ENCODE measurements at regions not wholly inside any gene's neighbourhood (a gene's known extent, or its start where the extent isn't known, plus 50 kb on each side); places are given as distances from the start of the nearest gene placed in this dataset.
A peak's percentile ranks its signal among the peaks of the same experiment; 100 is the strongest.
"Not testable (repeated sequence)": the region's sequence is repeated elsewhere in the genome, so short reads cannot be mapped to it uniquely, and the experiment has no call there.

DNA sequence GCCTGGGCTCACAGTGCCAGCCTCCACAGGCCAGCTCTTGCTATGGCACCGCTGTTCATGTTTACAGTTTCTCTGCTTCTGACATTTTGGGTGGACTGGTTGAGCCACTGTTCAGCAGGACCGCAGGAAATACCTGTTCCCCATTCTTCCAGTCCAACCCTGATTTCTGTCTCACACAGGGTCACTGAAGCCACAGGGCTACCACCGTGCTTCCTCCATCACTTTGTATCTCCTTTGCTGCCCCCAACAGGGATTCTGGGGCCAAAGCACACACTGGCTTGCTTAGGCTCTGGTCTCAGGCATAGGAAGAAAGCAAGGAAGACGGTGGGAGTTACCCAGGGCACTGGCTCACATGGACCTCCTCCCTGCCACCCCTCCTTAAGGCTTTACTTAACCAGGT, 164.5 kb downstream of the UNC5CL start:
- no peaks in the 10 kb centered on the region for H3K36me3 ChIP-seq (ENCODE audit: insufficient read depth, low read length, poor library complexity, severe bottlenecking)
- TF ChIP-seq, protein P1, sequence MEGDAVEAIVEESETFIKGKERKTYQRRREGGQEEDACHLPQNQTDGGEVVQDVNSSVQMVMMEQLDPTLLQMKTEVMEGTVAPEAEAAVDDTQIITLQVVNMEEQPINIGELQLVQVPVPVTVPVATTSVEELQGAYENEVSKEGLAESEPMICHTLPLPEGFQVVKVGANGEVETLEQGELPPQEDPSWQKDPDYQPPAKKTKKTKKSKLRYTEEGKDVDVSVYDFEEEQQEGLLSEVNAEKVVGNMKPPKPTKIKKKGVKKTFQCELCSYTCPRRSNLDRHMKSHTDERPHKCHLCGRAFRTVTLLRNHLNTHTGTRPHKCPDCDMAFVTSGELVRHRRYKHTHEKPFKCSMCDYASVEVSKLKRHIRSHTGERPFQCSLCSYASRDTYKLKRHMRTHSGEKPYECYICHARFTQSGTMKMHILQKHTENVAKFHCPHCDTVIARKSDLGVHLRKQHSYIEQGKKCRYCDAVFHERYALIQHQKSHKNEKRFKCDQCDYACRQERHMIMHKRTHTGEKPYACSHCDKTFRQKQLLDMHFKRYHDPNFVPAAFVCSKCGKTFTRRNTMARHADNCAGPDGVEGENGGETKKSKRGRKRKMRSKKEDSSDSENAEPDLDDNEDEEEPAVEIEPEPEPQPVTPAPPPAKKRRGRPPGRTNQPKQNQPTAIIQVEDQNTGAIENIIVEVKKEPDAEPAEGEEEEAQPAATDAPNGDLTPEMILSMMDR (conservative IDR thresholded peaks at IDR 0.05; ENCODE audit: low read depth, low read length): peak; percentile 51
- TF ChIP-seq EZH2 (IDR thresholded peaks at IDR 0.05; ENCODE audit: borderline replicate concordance, low read depth, low read length, poor library complexity, severe bottlenecking): no peak
- peaks cover 5% of the 10 kb centered on the region for H3K9me3 ChIP-seq (ENCODE audit: low read depth, low read length, poor library complexity, severe bottlenecking)
- ChIA-PET POLR2A (ENCODE audit: low non-redundant PET) (no interaction called here), CTCF (no interaction called here)
- no peaks in the 10 kb centered on the region for H3K4me1 ChIP-seq (ENCODE audit: insufficient read depth, low read length, poor library complexity, severe bottlenecking)
- no TSS peak for BruUV-seq (replicated peaks)
- intact Hi-C loops (cut with micrococcal nuclease; ENCODE audit: unreplicated experiment): no loop called here
- peak; percentile 35 for DNase-seq (ENCODE audit: low spot score)
- no peak overlapping the region for H3K27ac ChIP-seq (ENCODE audit: low read depth, low read length, poor library complexity, severe bottlenecking)
- H3K4me3 ChIP-seq (ENCODE audit: low read depth, low read length, poor library complexity, severe bottlenecking): no peak overlapping the region
- peaks cover 13% of the 10 kb centered on the region for H3K27me3 ChIP-seq (replicated peaks; ENCODE audit: insufficient read depth, low read depth, low read length, poor library complexity)

DNA sequence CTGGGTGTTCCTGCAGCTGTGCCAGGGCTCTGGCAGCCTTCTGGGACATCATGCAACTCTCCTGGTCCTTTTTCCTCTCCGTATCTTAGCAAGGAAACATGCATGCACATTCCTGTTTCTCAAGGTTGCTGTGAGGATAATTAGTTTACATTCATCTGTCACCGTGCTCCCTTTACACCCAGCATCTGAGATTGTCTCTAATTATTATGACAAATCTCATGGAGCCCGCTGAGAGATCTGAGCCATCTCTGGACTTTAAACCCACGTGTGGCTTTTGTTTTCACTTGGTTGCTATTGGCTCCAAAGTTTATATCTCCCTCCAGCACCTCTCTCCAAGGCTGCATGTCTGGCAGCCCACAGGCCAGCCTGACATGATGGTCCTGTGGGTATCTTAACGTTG, 167.6 kb downstream of the UNC5CL start:
- DNase-seq (ENCODE audit: low spot score): no peak
- TF ChIP-seq EZH2 (IDR thresholded peaks at IDR 0.05; ENCODE audit: borderline replicate concordance, low read depth, low read length, poor library complexity, severe bottlenecking): no peak
- TF ChIP-seq, protein P1 (conservative IDR thresholded peaks at IDR 0.05; ENCODE audit: low read depth, low read length): no peak
- no peaks in the 10 kb centered on the region for H3K9me3 ChIP-seq (ENCODE audit: low read depth, low read length, poor library complexity, severe bottlenecking)
- H3K4me3 ChIP-seq (ENCODE audit: low read depth, low read length, poor library complexity, severe bottlenecking): no peak overlapping the region
- intact Hi-C loops (cut with micrococcal nuclease; ENCODE audit: unreplicated experiment): no loop called here
- H3K27me3 ChIP-seq (replicated peaks; ENCODE audit: insufficient read depth, low read depth, low read length, poor library complexity): peaks cover 8% of the 10 kb centered on the region
- no peak overlapping the region for H3K27ac ChIP-seq (ENCODE audit: low read depth, low read length, poor library complexity, severe bottlenecking)
- BruUV-seq (replicated peaks): no TSS peak
- CTCF ChIA-PET: no interaction called here
- H3K36me3 ChIP-seq (ENCODE audit: insufficient read depth, low read length, poor library complexity, severe bottlenecking): no peaks in the 10 kb centered on the region
- no peaks in the 10 kb centered on the region for H3K4me1 ChIP-seq (ENCODE audit: insufficient read depth, low read length, poor library complexity, severe bottlenecking)
- POLR2A ChIA-PET (ENCODE audit: low non-redundant PET): no interaction called here

DNA sequence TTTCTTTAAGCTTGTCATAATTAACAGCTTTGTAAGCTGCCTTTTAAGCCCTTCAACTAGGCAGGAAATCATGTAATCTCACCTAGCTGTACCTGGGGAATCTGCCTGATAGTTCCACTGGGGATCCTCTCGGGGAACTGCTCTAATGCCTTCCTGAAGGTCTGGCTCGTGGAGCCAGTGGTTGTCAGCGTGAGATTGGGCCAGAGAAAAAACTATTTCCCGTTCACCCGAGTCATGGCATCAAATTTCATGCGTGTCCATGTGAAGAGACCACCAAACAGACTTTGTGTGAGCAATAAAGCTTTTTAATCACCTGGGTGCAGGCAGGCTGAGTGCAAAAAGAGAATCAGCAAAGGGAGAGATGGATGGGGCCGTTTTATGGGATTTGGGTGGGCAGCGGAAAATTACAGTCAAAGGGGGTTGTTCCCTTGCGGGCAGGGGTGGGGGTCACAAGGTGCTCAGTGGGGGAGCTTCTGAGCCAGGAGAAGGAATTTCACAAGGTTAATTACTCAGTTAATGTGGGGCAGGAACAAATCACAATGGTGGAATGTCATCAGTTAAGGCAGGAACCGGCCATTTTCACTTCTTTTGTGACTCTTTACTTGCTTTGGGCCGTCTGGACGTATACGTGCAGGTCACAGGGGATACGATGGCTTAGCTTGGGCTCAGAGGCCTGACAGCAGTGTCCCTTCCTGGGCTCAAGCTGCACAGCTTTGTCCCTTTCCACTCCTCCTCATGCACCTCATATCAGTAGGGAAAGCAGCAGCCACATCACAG, 170.7 kb downstream of the UNC5CL start:
- H3K4me3 ChIP-seq (ENCODE audit: low read depth, low read length, poor library complexity, severe bottlenecking); BruUV-seq (replicated peaks); H3K4me1 ChIP-seq (ENCODE audit: insufficient read depth, low read length, poor library complexity, severe bottlenecking); intact Hi-C loops (cut with micrococcal nuclease; ENCODE audit: unreplicated experiment); H3K36me3 ChIP-seq (ENCODE audit: insufficient read depth, low read length, poor library complexity, severe bottlenecking); H3K27ac ChIP-seq (ENCODE audit: low read depth, low read length, poor library complexity, severe bottlenecking); POLR2A ChIA-PET (ENCODE audit: low non-redundant PET); H3K9me3 ChIP-seq (ENCODE audit: low read depth, low read length, poor library complexity, severe bottlenecking); DNase-seq (ENCODE audit: low spot score); H3K27me3 ChIP-seq (replicated peaks; ENCODE audit: insufficient read depth, low read depth, low read length, poor library complexity); CTCF ChIA-PET: not testable (repeated sequence)

DNA sequence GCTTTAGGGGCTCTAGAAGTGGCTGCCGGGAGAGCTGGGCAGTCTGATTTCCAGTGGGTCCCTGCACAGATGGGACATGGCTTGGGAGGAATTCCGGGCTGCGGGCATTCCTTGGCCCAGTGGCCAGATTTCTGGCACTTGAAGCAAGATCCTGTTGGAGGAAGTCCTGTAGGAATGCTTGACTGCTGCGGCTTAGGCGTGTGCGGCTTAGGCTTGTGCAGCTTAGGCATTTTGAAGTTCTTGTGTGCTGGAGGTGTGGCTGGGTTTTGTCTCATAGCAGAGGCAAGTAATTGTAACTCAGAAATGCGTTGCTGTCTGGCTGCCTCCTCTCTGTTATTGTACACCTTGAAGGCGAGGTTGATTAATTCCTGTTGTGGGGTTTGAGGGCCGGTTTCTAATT, 171.5 kb downstream of the UNC5CL start:
- DNase-seq (ENCODE audit: low spot score); BruUV-seq (replicated peaks); H3K9me3 ChIP-seq (ENCODE audit: low read depth, low read length, poor library complexity, severe bottlenecking); H3K27me3 ChIP-seq (replicated peaks; ENCODE audit: insufficient read depth, low read depth, low read length, poor library complexity); H3K36me3 ChIP-seq (ENCODE audit: insufficient read depth, low read length, poor library complexity, severe bottlenecking); H3K4me1 ChIP-seq (ENCODE audit: insufficient read depth, low read length, poor library complexity, severe bottlenecking); intact Hi-C loops (cut with micrococcal nuclease; ENCODE audit: unreplicated experiment); CTCF ChIA-PET; H3K4me3 ChIP-seq (ENCODE audit: low read depth, low read length, poor library complexity, severe bottlenecking); POLR2A ChIA-PET (ENCODE audit: low non-redundant PET); H3K27ac ChIP-seq (ENCODE audit: low read depth, low read length, poor library complexity, severe bottlenecking): not testable (repeated sequence)

DNA sequence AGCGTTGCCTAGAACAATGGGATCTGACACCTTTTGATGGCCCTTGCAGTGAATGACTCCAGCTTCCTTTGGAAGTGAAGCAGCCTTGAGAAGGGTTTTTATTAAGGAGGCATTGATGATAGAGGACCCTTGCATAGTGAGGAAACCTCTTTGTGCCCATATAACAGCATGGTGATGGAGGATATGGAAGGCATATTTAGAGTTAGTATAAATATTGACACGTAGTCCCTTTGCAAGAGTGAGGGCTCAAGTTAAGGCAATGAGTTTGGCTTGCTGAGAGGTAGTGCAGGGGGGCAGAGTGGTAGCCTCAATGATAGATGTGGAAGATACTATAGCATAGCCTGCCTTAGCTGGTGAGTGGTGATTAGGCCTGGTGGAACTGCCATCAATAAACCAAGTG, 173.8 kb downstream of the UNC5CL start:
- H3K27ac ChIP-seq (ENCODE audit: low read depth, low read length, poor library complexity, severe bottlenecking); BruUV-seq (replicated peaks); H3K4me3 ChIP-seq (ENCODE audit: low read depth, low read length, poor library complexity, severe bottlenecking); DNase-seq (ENCODE audit: low spot score); H3K36me3 ChIP-seq (ENCODE audit: insufficient read depth, low read length, poor library complexity, severe bottlenecking); POLR2A ChIA-PET (ENCODE audit: low non-redundant PET); H3K27me3 ChIP-seq (replicated peaks; ENCODE audit: insufficient read depth, low read depth, low read length, poor library complexity); intact Hi-C loops (cut with micrococcal nuclease; ENCODE audit: unreplicated experiment); H3K9me3 ChIP-seq (ENCODE audit: low read depth, low read length, poor library complexity, severe bottlenecking); CTCF ChIA-PET; H3K4me1 ChIP-seq (ENCODE audit: insufficient read depth, low read length, poor library complexity, severe bottlenecking): not testable (repeated sequence)
